ENCODE measurements at regions not wholly inside any gene's neighbourhood (a gene's known extent, or its start where the extent isn't known, plus 50 kb on each side); places are given as distances from the start of the nearest gene placed in this dataset.

DNA sequence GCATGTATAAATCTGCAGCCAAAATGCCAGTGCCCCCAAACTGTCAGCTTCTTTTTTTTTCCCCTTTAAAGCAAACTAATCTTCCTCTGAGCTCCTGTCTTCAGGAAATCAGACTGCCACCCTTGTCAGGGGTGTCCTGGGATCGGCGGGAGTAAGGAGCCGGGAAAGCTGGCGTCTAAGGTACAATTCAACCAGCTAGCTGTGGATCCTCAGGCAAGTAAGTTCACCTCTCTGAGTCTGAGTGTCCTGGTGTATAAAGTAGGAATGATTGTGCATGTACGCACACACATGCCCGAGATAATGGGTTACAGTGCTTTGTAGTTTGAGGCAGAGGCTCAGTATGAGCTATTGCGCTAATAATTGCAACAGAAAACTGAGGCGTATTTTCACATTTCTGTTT is 98.3 kb downstream of the ANKRD60 start:
- H3K9ac ChIP-seq (replicated peaks in 1 of 4; ENCODE audit: extremely low read depth in 1 of 4, low read depth in 3 of 4, low read length in 3 of 4) = no peak overlapping the region
- H3K79me2 ChIP-seq (ENCODE audit: control insufficient read depth in 1 of 2, insufficient read depth in 2 of 2, low read length in 2 of 2) = no peaks in the 10 kb centered on the region
- no peak overlapping the region for H2BK20ac ChIP-seq (ENCODE audit: low read length)
- H3K27me3 ChIP-seq (replicated peaks in 1 of 4; ENCODE audit: control insufficient read depth in 3 of 4, extremely low read depth in 1 of 4, insufficient read depth in 3 of 4, low read length in 3 of 4) = no peaks in the 10 kb centered on the region; a peak in 1 of 7 replicates
- ChIA-PET CTCF (ENCODE audit: partially characterized antibody) (interaction anchor here (0.8 to 4.3 kb wide), 11 partner anchors 9 to 603 kb away, joined by 3 to 16 read pairs (median 5); no protein-coding TSS in a partner anchor), POLR2A (ENCODE audit: partially characterized antibody) (interaction anchor here (0.8 kb wide), 1 partner anchor 17 kb away, joined by 3 read pairs; no protein-coding TSS in a partner anchor)
- H3K4me3 ChIP-seq (ENCODE audit: extremely low read depth in 1 of 4, insufficient read depth in 2 of 4, low read depth in 3 of 4, low read length in 4 of 4) = no peak overlapping the region
- H3K56ac ChIP-seq (replicated peaks; ENCODE audit: insufficient read length, low read depth, low read length) = no peak overlapping the region
- H4K91ac ChIP-seq (replicated peaks; ENCODE audit: insufficient read length, low read length) = no peak overlapping the region
- H4K8ac ChIP-seq (ENCODE audit: extremely low read depth, insufficient read depth, low read length) = no peak overlapping the region
- no peak for FAIRE-seq
- H2BK5ac ChIP-seq (ENCODE audit: low read depth, low read length) = no peak overlapping the region
- no peak overlapping the region for H2BK15ac ChIP-seq (ENCODE audit: low read length)
- no peaks in the 10 kb centered on the region for H3K36me3 ChIP-seq (ENCODE audit: control insufficient read depth in 2 of 4, insufficient read depth in 4 of 4, low read length in 3 of 4)
- H3K23me2 ChIP-seq (ENCODE audit: low read depth, low read length) = no peaks in the 10 kb centered on the region
- H2BK12ac ChIP-seq (ENCODE audit: low read depth, low read length) = no peak overlapping the region
- H3K4ac ChIP-seq (replicated peaks; ENCODE audit: insufficient read length, low read depth, low read length) = no peak overlapping the region
- H3K9me3 ChIP-seq (ENCODE audit: insufficient read depth in 2 of 2, low read depth in 1 of 2, low read length in 1 of 2) = no peaks in the 10 kb centered on the region
- H2AK5ac ChIP-seq (ENCODE audit: low read depth, low read length) = no peak overlapping the region
- TF ChIP-seq FOSL1 (IDR thresholded peaks at IDR 0.05; ENCODE audit: insufficient read depth, low read depth, low read length) (no peak), POLR2A (IDR thresholded peaks at IDR 0.05; ENCODE audit: control extremely low read depth in 1 of 2, low read depth in 2 of 2, low read length in 2 of 2) (no peak), SAP30 (IDR thresholded peaks at IDR 0.05; ENCODE audit: insufficient read depth, insufficient replicate concordance, low read length) (no peak), KDM4A (IDR thresholded peaks at IDR 0.05; ENCODE audit: low read depth, low read length, severe bottlenecking) (no peak), RNF2 (IDR thresholded peaks at IDR 0.05; ENCODE audit: borderline replicate concordance, low read depth, low read length, missing control alignments, poor library complexity, severe bottlenecking) (no peak), RFX5 (IDR thresholded peaks at IDR 0.05; ENCODE audit: borderline replicate concordance, low read depth, low read length) (no peak), HDAC2 (IDR thresholded peaks at IDR 0.05; ENCODE audit: borderline replicate concordance in 1 of 2, low read depth in 2 of 2, low read length in 2 of 2) (no peak), BACH1 (IDR thresholded peaks at IDR 0.05; ENCODE audit: low read length) (no peak), NRF1 (IDR thresholded peaks at IDR 0.05; ENCODE audit: low read depth, low read length) (no peak)
- TF ChIP-seq, protein P1, sequence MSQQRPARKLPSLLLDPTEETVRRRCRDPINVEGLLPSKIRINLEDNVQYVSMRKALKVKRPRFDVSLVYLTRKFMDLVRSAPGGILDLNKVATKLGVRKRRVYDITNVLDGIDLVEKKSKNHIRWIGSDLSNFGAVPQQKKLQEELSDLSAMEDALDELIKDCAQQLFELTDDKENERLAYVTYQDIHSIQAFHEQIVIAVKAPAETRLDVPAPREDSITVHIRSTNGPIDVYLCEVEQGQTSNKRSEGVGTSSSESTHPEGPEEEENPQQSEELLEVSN (IDR thresholded peaks at IDR 0.05) = no peak
- TF ChIP-seq, protein P2, sequence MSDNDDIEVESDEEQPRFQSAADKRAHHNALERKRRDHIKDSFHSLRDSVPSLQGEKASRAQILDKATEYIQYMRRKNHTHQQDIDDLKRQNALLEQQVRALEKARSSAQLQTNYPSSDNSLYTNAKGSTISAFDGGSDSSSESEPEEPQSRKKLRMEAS (IDR thresholded peaks at IDR 0.05) = no peak
- peak overlapping the region; percentile 85 for H2BK120ac ChIP-seq (replicated peaks; ENCODE audit: low read depth, low read length)
- H3K4me2 ChIP-seq (ENCODE audit: insufficient read depth in 1 of 2, low read depth in 2 of 2, low read length in 2 of 2) = peak overlapping the region in 1 of 2 experiments; percentile 35; a peak in 1 of 4 replicates
- H3K79me1 ChIP-seq (ENCODE audit: low read depth, low read length) = no peaks in the 10 kb centered on the region
- peak overlapping the region; percentile 48; the same call in 1 of the 2 replicates for H3K18ac ChIP-seq (ENCODE audit: extremely low read depth, low read length)
- no peak overlapping the region for H2AFZ ChIP-seq (ENCODE audit: low read length)
- no peaks in the 10 kb centered on the region for H4K20me1 ChIP-seq (replicated peaks in 1 of 2; ENCODE audit: control insufficient read depth in 1 of 2, insufficient read depth in 2 of 2, low read length in 2 of 2)
- no peak overlapping the region for H3K23ac ChIP-seq (ENCODE audit: insufficient read length)
- WGBS, 2 experiments (ENCODE audit: extremely low coverage in 1 of 2, insufficient coverage in 1 of 2, insufficient read length in 1 of 2, insufficient replicate concordance in 2 of 2, low coverage in 1 of 2, low lambda C conversion rate in 2 of 2, missing lambda C conversion rate in 1 of 2) = 93% methylated on average over 8 of the region's 8 CpGs; no CpG with 5 or more reads in 1 of the 2 experiments
- no peak overlapping the region for H3K14ac ChIP-seq (ENCODE audit: insufficient read length)
- H3K4me1 ChIP-seq (replicated peaks in 1 of 4; ENCODE audit: control insufficient read depth in 3 of 4, insufficient read depth in 4 of 4, low read length in 3 of 4) = peaks cover 4 to 9% (median 5%) of the 10 kb centered on the region in 4 experiments; a peak in 4 of 7 replicates
- no peak overlapping the region for H3K27ac ChIP-seq (ENCODE audit: low read depth, low read length)
- H4K5ac ChIP-seq (ENCODE audit: insufficient read length, low read depth, low read length) = no peak overlapping the region
- DNase-seq (ENCODE audit: low read depth in 1 of 2, low spot score in 2 of 2) = no peak

Measured in H1 (cell line).